ENCODE measurements at regions not wholly inside any gene's neighbourhood (a gene's known extent, or its start where the extent isn't known, plus 50 kb on each side); places are given as distances from the start of the nearest gene placed in this dataset.

GRCh38 chr6:12533586-12533985 is 183.0 kb upstream of the PHACTR1 start:
- no peaks in the 10 kb centered on the region for H3K9me3 ChIP-seq
- Mint-ChIP-seq H3K27me3 (ENCODE audit: insufficient read depth, unreplicated experiment) (no peaks in the 10 kb centered on the region), H3K27ac (ENCODE audit: unreplicated experiment) (no peak overlapping the region), H3K9me3 (ENCODE audit: unreplicated experiment) (no peaks in the 10 kb centered on the region), H3K4me1 (ENCODE audit: low read depth, unreplicated experiment) (peaks cover 29% of the 10 kb centered on the region), H3K4me3 (ENCODE audit: unreplicated experiment) (no peak overlapping the region), H3K36me3 (ENCODE audit: insufficient read depth, unreplicated experiment) (peaks cover 6% of the 10 kb centered on the region)
- POLR2A ChIA-PET = no interaction called here
- CTCF ChIA-PET = no interaction called here
- intact Hi-C loops (cut with micrococcal nuclease; ENCODE audit: unreplicated experiment) = no loop called here
- DNase-seq = no peak
- no peaks in the 10 kb centered on the region for H3K27me3 ChIP-seq (replicated peaks; ENCODE audit: control insufficient read depth, insufficient read depth, low read length)
- no peak overlapping the region for H3K4me3 ChIP-seq (ENCODE audit: low read depth, low read length)
- H3K4me1 ChIP-seq = peaks cover 20% of the 10 kb centered on the region
- TF ChIP-seq, protein P1, sequence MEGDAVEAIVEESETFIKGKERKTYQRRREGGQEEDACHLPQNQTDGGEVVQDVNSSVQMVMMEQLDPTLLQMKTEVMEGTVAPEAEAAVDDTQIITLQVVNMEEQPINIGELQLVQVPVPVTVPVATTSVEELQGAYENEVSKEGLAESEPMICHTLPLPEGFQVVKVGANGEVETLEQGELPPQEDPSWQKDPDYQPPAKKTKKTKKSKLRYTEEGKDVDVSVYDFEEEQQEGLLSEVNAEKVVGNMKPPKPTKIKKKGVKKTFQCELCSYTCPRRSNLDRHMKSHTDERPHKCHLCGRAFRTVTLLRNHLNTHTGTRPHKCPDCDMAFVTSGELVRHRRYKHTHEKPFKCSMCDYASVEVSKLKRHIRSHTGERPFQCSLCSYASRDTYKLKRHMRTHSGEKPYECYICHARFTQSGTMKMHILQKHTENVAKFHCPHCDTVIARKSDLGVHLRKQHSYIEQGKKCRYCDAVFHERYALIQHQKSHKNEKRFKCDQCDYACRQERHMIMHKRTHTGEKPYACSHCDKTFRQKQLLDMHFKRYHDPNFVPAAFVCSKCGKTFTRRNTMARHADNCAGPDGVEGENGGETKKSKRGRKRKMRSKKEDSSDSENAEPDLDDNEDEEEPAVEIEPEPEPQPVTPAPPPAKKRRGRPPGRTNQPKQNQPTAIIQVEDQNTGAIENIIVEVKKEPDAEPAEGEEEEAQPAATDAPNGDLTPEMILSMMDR (IDR thresholded peaks at IDR 0.05; ENCODE audit: insufficient read depth in 1 of 2, low read depth in 1 of 2, low read length in 1 of 2, severe bottlenecking in 1 of 2, unreplicated experiment in 1 of 2) = no peak
- H3K36me3 ChIP-seq (ENCODE audit: control insufficient read depth, insufficient read depth, low read length) = no peaks in the 10 kb centered on the region
- BruUV-seq (replicated peaks) = no TSS peak

DNA sequence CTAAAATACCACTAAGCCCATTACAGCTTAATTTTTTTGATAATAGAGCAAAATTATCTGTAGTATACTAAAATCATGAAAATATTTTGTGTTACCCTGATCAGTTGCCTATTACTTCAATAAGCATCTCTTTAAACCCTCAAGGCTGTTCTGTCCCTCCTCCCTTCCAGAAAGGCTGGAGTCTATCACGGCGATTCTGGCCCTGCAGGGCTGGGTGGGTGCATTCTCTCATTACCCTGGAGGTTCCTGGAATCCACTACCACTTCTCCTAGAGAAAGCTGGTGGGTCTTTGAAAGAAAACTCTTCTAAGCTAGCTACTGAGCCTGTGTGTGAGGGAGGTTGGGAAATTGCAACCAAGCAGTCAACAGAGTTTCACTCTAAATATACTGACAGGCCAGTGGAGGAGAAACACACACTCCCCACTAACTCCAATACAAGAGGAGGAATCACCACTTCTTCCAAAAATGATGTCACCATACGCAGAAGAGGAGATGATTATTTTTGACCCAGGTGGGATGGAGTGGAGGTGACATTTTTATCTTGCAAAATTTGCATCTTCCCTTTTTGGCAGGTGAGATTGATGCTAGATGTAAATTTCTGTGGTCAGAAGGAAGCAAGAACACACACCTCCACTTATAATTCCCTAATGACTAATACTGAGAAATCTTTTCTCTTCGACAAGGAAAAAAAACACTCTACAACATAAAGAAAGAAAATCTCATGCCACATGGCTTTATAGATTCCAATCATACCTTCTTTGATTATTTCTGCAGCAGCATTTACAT is 182.3 kb upstream of the PHACTR1 start:
- Mint-ChIP-seq H3K36me3 (ENCODE audit: insufficient read depth, unreplicated experiment) (peaks cover 6% of the 10 kb centered on the region), H3K4me3 (ENCODE audit: unreplicated experiment) (no peak overlapping the region), H3K4me1 (ENCODE audit: low read depth, unreplicated experiment) (peaks cover 22% of the 10 kb centered on the region), H3K27ac (ENCODE audit: unreplicated experiment) (no peak overlapping the region), H3K9me3 (ENCODE audit: unreplicated experiment) (no peaks in the 10 kb centered on the region), H3K27me3 (ENCODE audit: insufficient read depth, unreplicated experiment) (no peaks in the 10 kb centered on the region)
- TF ChIP-seq, protein P1 (IDR thresholded peaks at IDR 0.05; ENCODE audit: insufficient read depth in 1 of 2, low read depth in 1 of 2, low read length in 1 of 2, severe bottlenecking in 1 of 2, unreplicated experiment in 1 of 2) = no peak
- H3K27me3 ChIP-seq (replicated peaks; ENCODE audit: control insufficient read depth, insufficient read depth, low read length) = no peaks in the 10 kb centered on the region
- BruUV-seq (replicated peaks) = no TSS peak
- intact Hi-C loops (cut with micrococcal nuclease; ENCODE audit: unreplicated experiment) = no loop called here
- H3K4me1 ChIP-seq = peaks cover 24% of the 10 kb centered on the region
- H3K9me3 ChIP-seq = no peaks in the 10 kb centered on the region
- H3K36me3 ChIP-seq (ENCODE audit: control insufficient read depth, insufficient read depth, low read length) = no peaks in the 10 kb centered on the region
- ChIA-PET POLR2A (no interaction called here), CTCF (no interaction called here)
- DNase-seq = no peak
- no peak overlapping the region for H3K4me3 ChIP-seq (ENCODE audit: low read depth, low read length)

- H3K27ac Mint-ChIP-seq (ENCODE audit: unreplicated experiment) = no peak overlapping the region
- no peaks in the 10 kb centered on the region for H3K27me3 Mint-ChIP-seq (ENCODE audit: insufficient read depth, unreplicated experiment)
- no peaks in the 10 kb centered on the region for H3K36me3 ChIP-seq (ENCODE audit: control insufficient read depth, insufficient read depth, low read length)
- no peak overlapping the region for H3K4me3 ChIP-seq (ENCODE audit: low read depth, low read length)
- H3K9me3 ChIP-seq = no peaks in the 10 kb centered on the region
- ChIA-PET CTCF (no interaction called here), POLR2A (no interaction called here)
- no peaks in the 10 kb centered on the region for H3K9me3 Mint-ChIP-seq (ENCODE audit: unreplicated experiment)
- H3K4me3 Mint-ChIP-seq (ENCODE audit: unreplicated experiment) = no peak overlapping the region
- peaks cover 6% of the 10 kb centered on the region for H3K36me3 Mint-ChIP-seq (ENCODE audit: insufficient read depth, unreplicated experiment)
- no peaks in the 10 kb centered on the region for H3K27me3 ChIP-seq (replicated peaks; ENCODE audit: control insufficient read depth, insufficient read depth, low read length)
- no peak for DNase-seq
- intact Hi-C loops (cut with micrococcal nuclease; ENCODE audit: unreplicated experiment) = no loop called here
- TF ChIP-seq, protein P1 (IDR thresholded peaks at IDR 0.05; ENCODE audit: insufficient read depth in 1 of 2, low read depth in 1 of 2, low read length in 1 of 2, severe bottlenecking in 1 of 2, unreplicated experiment in 1 of 2) = no peak
- peaks cover 12% of the 10 kb centered on the region for H3K4me1 Mint-ChIP-seq (ENCODE audit: low read depth, unreplicated experiment)
- H3K4me1 ChIP-seq = peaks cover 26% of the 10 kb centered on the region
- no TSS peak for BruUV-seq (replicated peaks)
These were observed 180.8 kb upstream of the PHACTR1 start for GRCh38 chr6:12535586-12536314.
